Heart left ventricle (tissue), 16 donors: ENCODE measurements at regions not wholly inside any gene's neighbourhood (a gene's known extent, or its start where the extent isn't known, plus 50 kb on each side); places are given as distances from the start of the nearest gene placed in this dataset.

Experiments used
- ATAC-seq, 4 donors: fragments of 200-7000 bp; cut with Tn5 transposase; one replicate each; pipeline ENCODE4 v1.9.1; 2020 to 2022; ENCODE audit warnings: moderate library complexity in 4 of 4, mild to moderate bottlenecking in 3 of 4, moderate number of reproducible peaks in 1 of 4
- DNase-seq, 5 donors: peaks; one replicate each; pipeline ENCODE4 v3.0.0-alpha.2; 2020
- H3K27ac ChIP-seq, 12 donors: fragments of 200-600 bp; sonication (generic) in 4 of 12; one replicate each; pipeline versions ENCODE4 v1.5.0 to v1.8.0; 2016 to 2022; ENCODE audit warnings: mild to moderate bottlenecking in 2 of 12
- H3K27me3 ChIP-seq, 9 donors: fragments of 200-600 bp; sonication (generic) in 2 of 9; one replicate each; pipeline versions ENCODE4 v1.5.1 to v1.8.0; 2016 to 2022; ENCODE audit warnings: mild to moderate bottlenecking in 3 of 9
- H3K36me3 ChIP-seq, 9 donors: fragments of 200-600 bp; sonication (generic) in 2 of 9; one replicate each; pipeline versions ENCODE4 v1.5.0 to v1.8.0; 2018 to 2022; ENCODE audit warnings: mild to moderate bottlenecking in 2 of 9
- H3K4me1 ChIP-seq, 12 donors: fragments of 200-600 bp; sonication (generic) in 4 of 12; one replicate each; pipeline versions ENCODE4 v1.5.0 to v1.8.0; 2016 to 2022; ENCODE audit warnings: mild to moderate bottlenecking in 3 of 12
- H3K4me3 ChIP-seq, 12 donors: fragments of 200-600 bp; sonication (generic) in 4 of 12; one replicate each; pipeline versions ENCODE4 v1.5.0 to v1.8.0; 2017 to 2022; ENCODE audit warnings: mild to moderate bottlenecking in 9 of 12, moderate library complexity in 4 of 12
- H3K9me3 ChIP-seq, 12 donors: fragments of 200-600 bp; sonication (generic) in 4 of 12; one replicate each; pipeline versions ENCODE4 v1.5.0 to v1.8.0; 2016 to 2022; ENCODE audit warnings: mild to moderate bottlenecking in 1 of 12
- CTCF ChIP-seq, 12 donors: fragments of 200-600 bp; sonication (generic) in 4 of 12; IDR thresholded peaks; one replicate each; pipeline versions ENCODE4 v1.5.0 to v1.8.0; 2018 to 2022; ENCODE audit warnings: antibody characterized with exemption in 12 of 12, mild to moderate bottlenecking in 5 of 12
- POLR2A ChIP-seq, 2 donors: fragments of 450-650 bp; IDR thresholded peaks; one replicate each; pipeline ENCODE4 v1.6.1; 2017; ENCODE audit warnings: antibody characterized with exemption in 2 of 2, mild to moderate bottlenecking in 2 of 2, moderate library complexity in 2 of 2
- WGBS, 4 donors: extraction: QIAGEN DNeasy Blood & Tissue Kit in 2 of 4; methylation state at CpG; one replicate each; pipeline versions ENCODE4 v1.1.5 to v1.1.7; 2013 to 2018; 5-methylcytosine and 5-hydroxymethylcytosine counted together
- intact Hi-C, 10 donors: fragments of 100-400 bp; cut with DNase I; formaldehyde crosslinking; loops; one replicate each; pipeline versions ENCODE4 v1.11.1 to v1.14.2; 2022
- donor health status: ischemic (EF 13 %, LVEDD 7.1; RV severe dilation, severe dysfunction).
- donor health status: healthy with polysubstance abuse.
- donor health status: DM: no; HTN: yes; CAD: no.
- donor health status: DM: no; HTN: no; CAD: no.
- donor health status: ischemic (EF 25% LVEDD 6.9; RV normal size, moderate dysfunction).
- donor health status: ischemic (EF 25% LVEDD 5.7; RV mildly dilated, moderate dysfunction).
- donor health status: healthy.
- donor health status: DM: yes; HTN: yes; CAD: no.
- donor health status: ischemic (EF 35%, LVEDD 5.7; RV mildly dilated, moderate dysfunction).
- donor health status: nonischemic (EF 11% LVEDD 7.7; RV severe dilation, severe dysfunction).
- donor health status: DM: yes; HTN: yes; CAD: no.
- donor health status: PGD.
- donor health status: ischemic (EF 29% LVEDD 5.4; RV normal size, mild dysfunction).
- donor health status: nonischemic (EF 23%, LVEDD 6.1; RV moderate dilation, normal function).

- TF ChIP-seq CTCF (IDR thresholded peaks at IDR 0.05): no peak
- no peak for TF ChIP-seq POLR2A (IDR thresholded peaks at IDR 0.05)
- DNase-seq: no peak
- WGBS, 4 donors: 78 to 91% (median 85%) methylated on average over 2 of the region's 2 CpGs
- H3K9me3 ChIP-seq: peaks cover 0 to 5% (median 0%) of the 10 kb centered on the region in 12 donors
- no peaks in the 10 kb centered on the region for H3K36me3 ChIP-seq
- H3K4me1 ChIP-seq: no peaks in the 10 kb centered on the region
- H3K27me3 ChIP-seq: no peaks in the 10 kb centered on the region
- no peak for ATAC-seq
- H3K27ac ChIP-seq: no peak overlapping the region
- H3K4me3 ChIP-seq: no peak overlapping the region
- intact Hi-C loops: no loop called here
Measured at GRCh38 chr4:120520761-120521160, 401.8 kb downstream of the PRDM5 start.

- Histone ChIP-seq H3K4me3 (peak overlapping the region in 7 of 12 donors; percentile 17 to 41 (median 29)), H3K9me3 (peaks cover 0 to 20% (median 2%) of the 10 kb centered on the region in 12 donors), H3K4me1 (no peaks in the 10 kb centered on the region), H3K27ac (peak overlapping the region in 6 of 12 donors; percentile 14 to 66 (median 32)), H3K36me3 (no peaks in the 10 kb centered on the region), H3K27me3 (no peaks in the 10 kb centered on the region)
- intact Hi-C loops: no loop called here
- ATAC-seq (peak; percentile 81 to 99 (median 96)), DNase-seq (peak in 2 of 5 donors; percentile 40 to 50)
- 50 to 60% (median 51%) methylated on average over 3 of the region's 3 CpGs for WGBS, 4 donors
- TF ChIP-seq CTCF (IDR thresholded peaks at IDR 0.05) (no peak), POLR2A (IDR thresholded peaks at IDR 0.05) (no peak)
Measured at GRCh38 chr4:120517966-120518365, 404.6 kb downstream of the PRDM5 start.

GRCh38 chr4:120509719-120510118 lies 412.8 kb downstream of the PRDM5 start:
- intact Hi-C loops: no loop called here
- ATAC-seq (no peak), DNase-seq (no peak)
- 77 to 93% (median 83%) methylated on average over 1 of the region's 1 CpG for WGBS, 4 donors
- Histone ChIP-seq H3K4me1 (no peaks in the 10 kb centered on the region), H3K4me3 (no peak overlapping the region), H3K9me3 (peaks cover 0 to 48% (median 1%) of the 10 kb centered on the region in 12 donors), H3K36me3 (no peaks in the 10 kb centered on the region), H3K27ac (no peak overlapping the region), H3K27me3 (no peaks in the 10 kb centered on the region)
- TF ChIP-seq CTCF (IDR thresholded peaks at IDR 0.05): no peak
- TF ChIP-seq POLR2A (IDR thresholded peaks at IDR 0.05): no peak

- TF ChIP-seq POLR2A (IDR thresholded peaks at IDR 0.05): no peak
- no peak for TF ChIP-seq CTCF (IDR thresholded peaks at IDR 0.05)
- no peak for DNase-seq
- WGBS, 4 donors: 40 to 45% (median 43%) methylated on average over 4 of the region's 4 CpGs; no CpG with 5 or more reads in 1 of the 4 donors
- ATAC-seq: no peak
- Histone ChIP-seq H3K4me1 (no peaks in the 10 kb centered on the region), H3K27ac (no peak overlapping the region), H3K9me3 (peaks cover 0 to 43% (median 0%) of the 10 kb centered on the region in 12 donors), H3K36me3 (no peaks in the 10 kb centered on the region), H3K4me3 (no peak overlapping the region), H3K27me3 (no peaks in the 10 kb centered on the region)
- intact Hi-C loops: no loop called here
Measured at GRCh38 chr4:120509222-120509621, 413.3 kb downstream of the PRDM5 start.
